ENCODE measurements at regions not wholly inside any gene's neighbourhood (a gene's known extent, or its start where the extent isn't known, plus 50 kb on each side); places are given as distances from the start of the nearest gene placed in this dataset.

DNA sequence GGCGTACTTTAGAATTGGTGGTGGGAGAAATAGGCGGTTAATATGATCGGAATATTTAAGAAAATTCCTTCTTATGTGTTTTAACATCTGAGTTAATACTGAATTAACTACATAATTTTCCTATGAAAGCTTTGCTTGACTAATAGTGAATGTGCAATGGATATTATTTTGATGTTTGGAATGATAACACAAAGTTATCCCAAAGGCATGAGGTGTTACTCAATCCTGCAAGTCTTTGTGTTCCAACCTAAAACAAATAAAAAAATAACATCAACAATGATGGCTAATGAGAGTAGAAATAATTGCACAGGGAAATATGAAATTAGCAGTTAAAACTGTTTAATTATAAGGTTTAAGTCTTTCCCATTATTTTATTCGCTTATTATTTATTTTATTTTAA lies 183.6 kb upstream of the ARSJ start:
- TF ChIP-seq, protein P1, sequence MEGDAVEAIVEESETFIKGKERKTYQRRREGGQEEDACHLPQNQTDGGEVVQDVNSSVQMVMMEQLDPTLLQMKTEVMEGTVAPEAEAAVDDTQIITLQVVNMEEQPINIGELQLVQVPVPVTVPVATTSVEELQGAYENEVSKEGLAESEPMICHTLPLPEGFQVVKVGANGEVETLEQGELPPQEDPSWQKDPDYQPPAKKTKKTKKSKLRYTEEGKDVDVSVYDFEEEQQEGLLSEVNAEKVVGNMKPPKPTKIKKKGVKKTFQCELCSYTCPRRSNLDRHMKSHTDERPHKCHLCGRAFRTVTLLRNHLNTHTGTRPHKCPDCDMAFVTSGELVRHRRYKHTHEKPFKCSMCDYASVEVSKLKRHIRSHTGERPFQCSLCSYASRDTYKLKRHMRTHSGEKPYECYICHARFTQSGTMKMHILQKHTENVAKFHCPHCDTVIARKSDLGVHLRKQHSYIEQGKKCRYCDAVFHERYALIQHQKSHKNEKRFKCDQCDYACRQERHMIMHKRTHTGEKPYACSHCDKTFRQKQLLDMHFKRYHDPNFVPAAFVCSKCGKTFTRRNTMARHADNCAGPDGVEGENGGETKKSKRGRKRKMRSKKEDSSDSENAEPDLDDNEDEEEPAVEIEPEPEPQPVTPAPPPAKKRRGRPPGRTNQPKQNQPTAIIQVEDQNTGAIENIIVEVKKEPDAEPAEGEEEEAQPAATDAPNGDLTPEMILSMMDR (conservative IDR thresholded peaks at IDR 0.05; ENCODE audit: low read length): no peak
- no peak for TF ChIP-seq EZH2phosphoT487 (IDR thresholded peaks at IDR 0.05; ENCODE audit: borderline replicate concordance, low read depth, low read length)

All from OCI-LY7 (cell line).